Medulla oblongata (tissue), 1 donor: ENCODE measurements at regions not wholly inside any gene's neighbourhood (a gene's known extent, or its start where the extent isn't known, plus 50 kb on each side); places are given as distances from the start of the nearest gene placed in this dataset.
A peak's percentile ranks its signal among the peaks of the same experiment; 100 is the strongest.
"Not testable (repeated sequence)": the region's sequence is repeated elsewhere in the genome, so short reads cannot be mapped to it uniquely, and the experiment has no call there.

ENCODE experiments used
- DNase-seq: peaks from one replicate; pipeline ENCODE4 v3.0.0-alpha.2; 2015; ENCODE audit errors: extremely low spot score

DNA sequence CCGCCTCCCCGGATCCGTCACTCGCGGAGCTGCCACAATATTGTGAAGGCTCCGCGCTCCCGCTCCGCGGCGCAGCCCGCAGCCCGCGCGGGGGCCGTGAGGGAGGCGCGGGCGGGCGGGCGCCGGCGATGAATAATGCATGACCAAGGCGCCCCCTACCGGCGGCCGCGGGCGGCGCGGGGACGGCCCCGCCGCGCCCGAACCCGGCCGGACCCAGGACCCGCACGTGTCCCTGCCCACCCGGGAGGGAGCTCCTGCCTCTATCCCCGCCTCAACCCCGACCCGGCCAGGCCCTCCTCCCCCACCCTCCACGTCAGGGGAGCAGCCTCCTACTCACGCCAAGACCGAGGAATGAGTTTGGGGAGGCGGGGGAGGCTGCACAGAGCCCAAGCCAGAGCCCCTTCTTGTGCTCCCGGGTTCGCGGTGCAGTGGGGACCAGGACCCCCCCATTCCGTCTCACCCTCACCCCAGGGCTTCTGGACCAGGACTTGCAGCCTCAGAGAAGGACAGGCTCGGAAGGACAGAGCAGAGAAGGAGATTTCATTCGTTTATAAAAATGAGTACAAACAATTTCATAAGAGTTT, 70.8 kb upstream of the CASZ1 start:
- DNase-seq, result peak; percentile 9

DNA sequence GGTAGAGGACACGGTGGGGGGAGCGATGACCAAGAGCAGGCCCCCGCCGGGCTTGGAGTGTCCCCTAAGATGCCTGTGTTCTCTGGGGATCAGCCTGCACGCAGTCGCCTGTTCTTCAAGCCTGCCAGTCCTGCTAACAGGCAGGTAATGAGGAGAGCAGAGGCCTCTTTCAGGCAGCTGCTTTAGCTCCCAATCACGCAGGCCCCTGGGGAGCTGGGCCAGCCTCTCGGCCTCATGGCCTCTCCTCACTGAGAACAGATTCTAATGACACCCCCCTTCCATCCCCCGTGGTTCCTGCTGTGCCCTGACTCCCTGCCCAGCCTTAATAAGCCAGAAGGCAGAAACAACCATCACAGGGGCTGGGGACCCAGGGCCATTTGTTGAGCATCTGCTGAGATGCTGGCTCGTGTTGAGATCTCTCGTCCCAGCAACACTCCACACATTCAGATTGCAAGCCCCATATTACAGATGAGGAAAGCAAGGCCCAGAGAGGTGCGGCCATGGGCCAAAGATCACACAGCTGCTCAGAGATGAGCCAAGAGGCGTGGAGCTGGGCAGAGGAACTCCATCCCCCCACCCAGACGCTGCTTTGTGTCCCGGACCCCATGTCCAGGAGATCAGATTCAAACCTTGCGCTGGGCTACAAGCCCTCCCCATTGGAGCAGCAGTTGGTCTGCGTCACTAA, 71.6 kb upstream of the CASZ1 start:
- DNase-seq, result peak; percentile 24

DNA sequence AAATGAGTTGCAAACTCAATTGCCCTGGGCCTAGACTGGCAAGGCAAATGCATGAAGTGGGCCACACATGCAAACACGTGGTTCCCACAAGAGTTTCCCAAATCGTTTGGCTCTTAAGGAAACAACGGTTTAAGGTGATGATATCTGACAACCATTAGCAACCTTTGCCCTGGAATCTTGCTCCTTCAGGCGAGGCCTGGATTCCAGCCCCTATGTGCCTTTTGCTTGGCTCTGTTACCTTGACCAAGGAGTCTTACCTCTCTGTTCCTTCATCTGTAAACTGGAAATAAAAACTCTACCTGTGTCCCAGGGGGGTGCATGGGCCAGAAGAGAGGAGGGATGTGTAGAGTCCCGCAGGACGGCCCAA, 72.1 kb upstream of the CASZ1 start:
- DNase-seq, result no peak

DNA sequence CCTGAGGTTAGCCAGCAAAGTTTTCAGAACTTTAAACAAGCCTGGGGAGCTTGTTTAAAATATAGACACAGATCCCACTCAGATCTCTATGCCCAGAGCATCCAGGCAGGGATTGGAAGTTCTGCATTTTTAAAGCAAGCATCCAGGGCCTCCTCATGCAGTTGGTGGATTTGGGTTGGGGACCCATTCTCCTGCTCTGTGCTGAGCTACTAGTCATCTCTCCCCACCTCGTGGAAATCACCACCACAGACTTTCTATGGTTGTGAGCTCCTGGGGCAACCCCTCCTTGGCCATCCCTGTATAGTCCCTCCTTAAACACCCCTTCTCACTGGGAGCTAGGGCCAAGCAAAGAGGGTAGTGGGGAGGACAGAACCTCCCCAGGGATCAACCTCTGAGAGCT, 73.5 kb upstream of the CASZ1 start:
- DNase-seq, result no peak

DNA sequence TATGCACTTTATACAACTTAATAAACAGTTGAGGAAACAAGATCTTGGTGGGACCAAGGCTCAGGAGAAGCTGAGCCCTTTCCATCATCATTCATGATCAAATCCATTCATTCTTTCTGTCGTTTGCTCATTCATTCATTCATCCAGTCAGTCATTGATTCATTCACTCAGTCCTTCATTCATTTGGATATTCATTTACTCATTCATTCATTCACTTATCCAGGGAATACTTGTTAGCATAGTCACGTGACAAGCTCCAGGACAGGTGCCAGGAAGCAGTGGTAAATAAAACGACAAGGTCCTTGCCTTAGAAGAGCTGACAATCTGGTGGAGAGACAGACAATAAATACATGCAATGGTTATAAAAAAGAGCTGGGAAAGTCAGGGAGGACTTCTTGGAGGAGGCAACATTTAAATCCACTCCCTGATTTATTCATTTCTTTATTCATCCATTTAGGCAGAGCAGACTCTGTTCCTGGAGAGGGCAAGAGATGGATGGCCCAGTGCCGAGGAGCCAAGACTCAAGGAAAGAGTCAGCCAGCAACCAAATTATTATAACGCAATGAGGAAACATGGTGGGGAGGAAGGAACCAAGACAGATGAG, 74.1 kb upstream of the CASZ1 start:
- DNase-seq, result no peak

DNA sequence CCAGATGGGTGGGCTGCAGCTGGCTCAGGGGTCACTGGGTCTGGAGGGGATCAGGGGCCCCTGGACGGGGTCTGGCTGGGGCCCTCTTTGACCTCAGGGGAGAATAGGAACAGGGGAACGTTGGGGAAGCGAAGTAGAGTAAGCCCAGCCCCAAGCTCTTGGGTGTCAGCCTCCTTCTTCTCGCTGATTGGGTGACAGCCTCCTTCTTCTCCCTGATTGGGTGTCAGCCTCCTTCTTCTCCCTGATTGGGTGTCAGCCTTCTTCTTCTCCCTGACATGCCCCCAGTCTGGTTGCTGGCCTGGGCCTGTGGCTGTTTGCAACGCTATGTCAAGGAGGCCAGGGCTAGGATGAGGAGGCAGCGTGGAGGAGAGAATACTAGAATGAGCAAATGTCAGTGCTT, 76.7 kb upstream of the CASZ1 start:
- no peak for DNase-seq

DNA sequence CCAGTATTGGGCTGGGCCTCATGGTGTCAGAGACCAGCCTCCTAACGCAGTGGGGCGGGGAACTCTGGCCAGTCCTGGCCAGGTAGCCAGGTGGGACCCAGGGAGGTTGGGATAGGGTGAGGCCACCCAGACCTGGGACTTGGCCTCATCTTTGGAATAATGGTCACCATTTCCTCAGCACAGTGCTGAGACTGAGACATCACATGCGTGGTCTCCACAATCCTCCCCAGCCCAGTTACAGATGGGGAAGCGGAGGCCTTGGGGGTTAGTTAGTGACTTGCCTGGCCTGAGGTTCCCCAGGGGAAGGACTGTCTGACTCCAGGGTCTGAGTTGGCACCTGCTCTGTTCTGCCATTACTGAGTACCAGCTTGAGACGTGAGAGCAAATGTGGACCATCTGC, 77.9 kb upstream of the CASZ1 start:
- no peak for DNase-seq

DNA sequence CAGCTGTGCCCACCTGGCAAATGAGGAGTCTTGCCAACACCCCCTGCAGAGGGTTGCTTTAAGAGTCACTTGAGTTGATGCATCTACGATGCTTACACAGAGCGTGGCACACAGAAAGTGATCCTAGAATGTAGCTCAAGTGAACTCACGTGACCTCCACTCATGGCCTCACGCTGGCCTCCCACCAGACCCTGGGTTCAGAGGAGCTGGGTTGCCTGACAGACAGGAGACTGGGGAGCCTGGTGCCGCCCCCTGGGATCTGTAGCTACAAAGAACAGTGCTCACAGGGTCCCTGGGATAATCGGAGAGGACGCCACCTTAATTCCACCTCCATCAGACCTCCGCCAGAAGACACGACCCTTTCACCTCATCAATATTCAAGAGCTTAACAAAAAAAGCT, 81.4 kb upstream of the CASZ1 start:
- no peak for DNase-seq

DNA sequence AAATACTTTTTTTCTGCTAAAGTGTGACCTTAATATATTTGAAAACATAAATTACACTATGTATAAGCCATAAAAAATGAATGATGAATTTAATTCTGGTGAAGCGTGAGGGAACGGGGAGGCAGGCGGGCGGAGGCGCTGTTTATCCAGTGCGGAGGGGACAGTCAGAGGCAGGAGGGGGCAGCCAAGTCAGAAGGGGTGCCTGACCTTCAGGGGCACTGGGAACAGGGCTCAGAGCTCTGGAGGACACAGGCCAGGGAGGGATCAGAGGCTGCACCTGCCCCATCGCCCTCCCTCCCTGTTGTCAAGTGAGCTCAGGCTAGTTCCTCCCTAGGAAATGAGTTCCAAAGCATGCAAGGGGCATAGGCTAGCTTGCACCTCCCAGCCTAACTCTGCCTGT, 82.0 kb upstream of the CASZ1 start:
- no peak for DNase-seq

DNA sequence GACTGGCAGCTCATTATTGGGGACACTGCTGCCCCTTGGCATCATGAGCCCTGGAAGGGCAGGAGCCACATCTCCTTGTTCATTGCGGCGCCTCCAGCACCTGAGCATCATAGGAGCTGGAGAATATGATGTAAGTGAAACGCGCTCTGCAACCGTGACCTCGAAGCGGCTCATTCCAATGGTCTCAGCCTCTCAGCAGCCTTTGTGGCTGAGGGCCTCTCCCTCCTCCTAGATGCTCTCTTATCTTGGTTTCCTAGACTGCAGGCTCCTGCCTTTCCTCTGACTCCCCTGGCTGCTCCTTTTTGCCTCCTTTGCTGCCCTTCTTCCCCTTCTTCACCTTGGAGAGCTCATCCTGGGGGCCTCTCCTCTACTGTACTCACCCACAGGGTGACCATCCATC, 83.6 kb upstream of the CASZ1 start:
- no peak for DNase-seq

DNA sequence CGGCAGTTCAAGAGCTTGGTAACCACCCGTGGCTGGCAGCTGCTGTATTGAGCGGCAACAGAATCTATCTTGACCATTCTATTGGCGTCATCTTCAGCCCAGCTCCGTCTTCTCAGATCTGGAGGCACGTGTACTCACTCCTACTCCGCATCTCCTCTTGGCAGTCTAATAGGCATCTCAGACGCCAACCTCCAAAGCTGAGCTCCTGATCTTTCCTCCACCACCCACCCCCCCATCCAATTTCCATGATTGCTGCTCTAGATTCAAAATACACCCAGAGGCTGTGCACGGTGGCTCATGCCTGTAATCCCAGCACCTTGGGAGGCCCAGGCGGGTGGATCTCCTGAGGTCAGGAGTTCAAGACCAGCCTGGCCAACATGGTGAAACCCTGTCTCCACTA, 84.6 kb upstream of the CASZ1 start:
- no peak for DNase-seq

DNA sequence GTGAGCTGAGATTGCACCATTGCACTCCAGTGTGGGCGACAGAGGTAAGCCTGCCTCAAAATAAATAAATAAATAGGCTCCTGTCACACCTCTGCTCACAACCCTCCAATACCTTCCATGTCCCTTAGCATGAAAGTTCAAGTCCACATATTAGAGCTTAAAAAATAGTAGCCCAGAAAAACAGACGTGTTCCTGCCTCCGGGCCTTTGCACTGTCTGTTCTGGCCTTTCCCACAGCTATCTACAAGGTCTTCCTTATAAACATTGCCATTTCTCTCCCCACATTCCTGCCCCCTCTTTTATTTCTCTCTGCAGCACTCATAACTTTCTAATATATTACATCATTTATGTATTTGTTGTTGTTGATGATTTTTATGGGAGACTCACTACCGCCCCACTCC, 85.6 kb upstream of the CASZ1 start:
- no peak for DNase-seq

DNA sequence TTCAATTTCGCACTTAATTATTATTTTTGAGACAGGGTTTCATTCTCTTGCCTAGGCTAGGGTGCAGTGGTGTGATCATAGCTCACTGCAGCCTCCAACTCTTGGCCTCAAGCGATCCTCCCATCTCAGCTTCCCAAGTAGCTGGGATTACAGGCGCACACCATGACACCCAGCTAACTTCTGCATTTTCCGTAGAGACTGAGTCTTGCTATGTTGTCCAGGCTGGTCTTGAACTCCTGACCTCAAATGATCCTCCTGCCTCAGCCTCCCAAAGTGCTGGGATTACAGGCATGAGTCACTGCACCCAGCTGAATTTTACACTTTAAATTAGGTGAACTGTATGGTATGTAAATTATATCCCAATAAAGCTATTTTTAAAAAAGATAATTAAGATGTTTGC, 90.6 kb upstream of the CASZ1 start:
- not testable (repeated sequence) for DNase-seq

DNA sequence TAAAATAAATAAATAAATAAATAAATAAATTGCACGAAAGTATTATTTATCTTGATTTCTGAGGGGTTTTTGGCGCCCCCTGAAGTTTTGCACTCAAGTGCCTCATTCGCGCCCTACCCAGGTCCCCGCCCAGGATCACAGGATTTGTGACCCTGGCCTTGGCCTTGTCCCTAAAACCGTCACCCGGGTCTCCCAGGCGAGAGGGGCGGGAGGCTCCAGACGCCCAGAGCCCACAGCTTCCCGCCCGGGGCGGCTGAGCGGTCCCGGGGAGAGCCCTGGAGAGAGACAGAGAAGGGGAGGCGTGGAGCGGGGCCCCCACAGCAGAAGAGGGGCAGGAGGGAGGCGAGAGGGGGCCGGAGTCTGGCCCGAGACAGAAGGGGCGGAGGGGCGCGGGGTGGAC, 91.8 kb upstream of the CASZ1 start:
- no peak for DNase-seq

DNA sequence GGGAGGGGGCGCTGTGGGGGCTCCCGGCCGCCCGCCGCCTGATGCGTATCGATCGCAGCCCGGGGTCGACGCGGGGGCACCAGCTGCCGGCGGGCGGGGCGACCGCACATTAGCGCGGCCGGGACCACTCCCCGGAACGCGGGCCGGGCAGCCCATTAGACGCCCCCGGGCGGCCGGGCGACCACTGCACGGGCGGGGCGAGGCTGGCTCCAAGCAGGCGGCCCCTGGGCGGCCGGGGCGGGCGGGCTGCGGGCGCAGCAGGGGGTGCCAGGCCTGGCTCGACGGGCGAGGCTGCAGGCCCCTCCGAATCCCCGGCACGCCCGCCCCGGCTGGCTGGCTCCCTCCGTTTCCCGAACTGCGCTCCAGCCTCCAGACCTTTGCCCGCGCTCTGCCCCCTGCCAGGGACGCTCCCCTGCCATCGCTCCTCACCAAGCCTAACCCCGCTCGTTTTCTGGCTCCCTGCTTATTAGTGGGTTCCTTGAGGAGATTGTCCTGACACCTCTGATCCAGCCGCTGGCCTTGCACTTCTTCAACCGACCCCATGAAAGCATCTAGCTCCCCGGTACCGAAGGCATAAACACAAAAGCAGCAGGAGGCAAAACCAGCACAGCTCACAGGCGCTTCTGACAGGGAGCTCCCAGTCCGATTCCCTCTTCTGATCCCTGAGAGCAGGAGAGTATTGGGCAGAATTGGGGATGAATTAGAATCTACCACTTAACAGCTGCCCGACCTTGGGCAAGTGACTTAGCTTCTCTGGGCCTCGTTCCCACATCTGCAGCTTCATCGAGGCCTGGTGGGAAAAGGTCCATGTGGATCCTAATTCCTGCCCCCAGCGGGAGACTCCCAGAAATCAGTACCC, 92.6 kb upstream of the CASZ1 start:
- DNase-seq, result no peak

DNA sequence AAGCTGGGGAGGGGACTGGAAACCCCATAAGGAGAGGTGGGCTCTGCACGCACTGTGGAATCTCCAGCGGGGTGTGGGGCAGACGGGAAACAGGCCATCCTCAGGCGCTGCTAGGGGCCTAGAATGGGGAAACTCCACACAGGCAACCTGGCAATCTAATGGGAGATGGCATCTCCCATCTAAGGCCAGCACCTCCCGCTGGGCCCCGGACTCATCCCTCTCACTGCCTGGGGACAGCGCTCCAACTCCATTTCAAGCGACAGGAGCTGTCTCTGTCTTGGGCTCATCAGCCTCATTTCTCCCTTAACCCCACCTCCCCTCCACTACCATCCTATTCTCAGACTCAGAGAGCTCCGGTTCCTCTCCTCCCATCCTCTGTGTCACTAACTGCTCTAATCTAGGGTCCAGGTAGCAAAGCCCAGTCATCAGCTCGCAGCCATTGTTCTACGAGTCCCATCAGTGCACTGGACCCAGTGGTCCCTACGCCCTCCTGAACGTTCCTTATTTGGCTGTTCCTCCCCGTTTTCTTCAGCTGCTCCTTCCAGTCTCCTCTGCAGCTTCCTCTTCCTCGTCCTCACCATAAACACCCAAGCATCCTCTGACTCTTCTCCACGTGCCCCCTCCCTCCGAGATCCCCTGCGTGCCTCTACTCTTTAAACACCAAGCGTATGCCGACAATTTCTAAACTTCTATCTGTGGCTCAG, 93.4 kb upstream of the CASZ1 start:
- no peak for DNase-seq

DNA sequence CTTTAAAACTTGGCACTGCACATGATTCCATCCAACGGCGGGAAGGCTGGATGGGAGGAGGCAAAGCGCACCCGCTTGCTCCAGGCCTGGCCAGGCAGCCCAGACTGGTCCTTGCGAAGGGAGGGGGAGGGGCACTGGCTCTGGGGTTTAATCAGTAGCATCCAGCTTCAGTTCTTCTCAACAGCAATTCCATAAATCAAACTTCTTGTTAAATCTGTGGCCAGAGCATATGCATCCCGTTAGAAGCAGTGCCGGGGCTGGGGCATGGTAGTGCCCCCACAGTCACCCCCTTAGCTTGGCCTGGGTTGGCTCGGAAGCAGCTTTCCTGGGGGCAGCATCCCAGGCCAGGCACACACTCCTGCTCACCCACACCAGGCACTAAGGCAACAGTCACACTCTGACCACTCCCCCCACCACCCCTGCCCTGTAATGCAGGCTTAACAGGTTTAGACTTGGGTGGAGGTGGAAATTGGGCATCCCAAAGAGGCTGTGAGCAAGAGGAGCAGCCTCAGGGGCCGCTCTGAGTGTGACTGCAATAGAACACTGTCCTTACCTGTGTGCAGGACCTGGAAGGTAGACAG, 94.1 kb upstream of the CASZ1 start:
- DNase-seq, result no peak

DNA sequence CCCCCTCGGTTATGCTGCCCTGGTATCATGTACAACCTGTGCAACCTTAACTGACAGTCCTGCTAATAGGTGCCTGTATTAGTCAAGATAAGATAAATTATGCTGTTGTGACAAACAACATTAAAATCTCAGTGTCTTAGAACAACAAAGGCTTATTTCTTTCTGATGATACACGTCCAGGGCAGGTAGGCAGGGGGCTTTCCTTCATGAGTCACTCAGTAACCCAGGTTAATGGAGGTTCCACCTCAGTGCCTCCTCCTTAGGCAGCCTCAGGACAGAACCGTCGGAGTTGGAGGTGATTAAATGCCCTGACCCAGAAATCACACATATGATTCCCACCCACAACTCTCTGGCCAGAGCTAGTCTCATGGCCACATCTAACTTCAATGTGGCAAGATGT, 94.6 kb upstream of the CASZ1 start:
- no peak for DNase-seq

DNA sequence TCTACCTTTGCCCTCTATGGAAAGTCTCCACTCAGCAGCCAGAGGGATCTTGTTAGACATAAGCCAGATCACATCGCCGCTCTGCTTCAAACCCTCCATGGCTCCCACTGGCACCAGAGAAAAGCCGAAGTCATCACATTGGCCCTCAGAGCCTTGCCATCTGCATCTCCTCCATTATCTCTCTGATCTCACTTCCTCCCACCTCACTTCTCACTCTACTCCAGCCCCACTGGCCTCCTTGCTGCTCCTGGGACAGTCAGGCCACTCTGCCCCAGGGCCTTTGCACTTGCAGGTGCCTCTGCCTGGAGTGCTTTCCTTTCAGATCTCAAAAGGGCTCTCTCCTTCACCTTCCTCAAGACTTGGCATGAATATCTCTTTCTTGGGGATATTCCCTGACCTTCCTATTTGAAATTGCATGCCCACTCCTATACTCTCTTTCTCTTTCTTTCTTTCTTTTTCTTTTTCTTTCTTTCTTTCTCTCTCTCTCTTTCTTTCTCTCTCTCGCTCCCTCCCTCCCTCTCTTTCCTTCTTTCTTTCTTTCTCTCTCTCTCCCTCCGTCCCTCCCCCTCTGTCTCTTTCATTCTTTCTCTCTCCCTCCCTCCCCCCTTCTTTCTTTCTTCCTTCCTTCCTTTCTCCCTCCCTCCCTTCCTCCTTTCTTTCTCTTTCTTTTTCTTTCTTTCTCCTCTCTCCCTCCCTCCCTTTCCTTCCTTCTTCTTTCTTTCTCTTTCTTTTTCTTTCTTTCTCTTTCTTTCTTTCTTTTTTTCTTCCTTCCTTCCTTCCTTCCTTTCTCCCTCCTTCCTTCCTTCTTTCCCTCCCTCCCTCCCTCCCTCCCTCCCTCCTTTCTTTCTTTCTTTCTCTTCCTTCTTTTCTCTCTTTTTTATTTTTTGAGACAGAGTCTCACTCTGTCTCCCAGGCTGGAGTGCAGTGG, 96.0 kb upstream of the CASZ1 start:
- no peak for DNase-seq

DNA sequence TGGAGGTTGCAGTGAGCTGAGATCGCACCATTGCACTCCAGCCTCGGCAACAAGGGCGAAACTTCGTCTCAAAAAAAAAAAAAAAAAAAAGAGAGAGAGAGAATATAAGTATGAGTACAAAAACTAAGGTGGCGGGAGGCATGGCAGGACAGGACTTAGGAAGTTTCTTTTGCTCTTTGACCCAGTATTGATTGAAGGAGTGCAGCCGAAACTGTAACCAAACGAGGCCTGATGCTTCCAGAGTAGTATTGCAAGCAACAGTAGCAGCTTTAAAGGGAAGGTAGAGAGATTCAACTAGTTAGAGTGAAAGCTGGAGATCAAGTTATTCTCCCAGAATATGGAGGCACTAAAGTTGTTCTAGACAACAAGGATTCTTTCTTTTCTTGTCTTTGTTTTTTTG, 99.2 kb upstream of the CASZ1 start:
- no peak for DNase-seq

DNA sequence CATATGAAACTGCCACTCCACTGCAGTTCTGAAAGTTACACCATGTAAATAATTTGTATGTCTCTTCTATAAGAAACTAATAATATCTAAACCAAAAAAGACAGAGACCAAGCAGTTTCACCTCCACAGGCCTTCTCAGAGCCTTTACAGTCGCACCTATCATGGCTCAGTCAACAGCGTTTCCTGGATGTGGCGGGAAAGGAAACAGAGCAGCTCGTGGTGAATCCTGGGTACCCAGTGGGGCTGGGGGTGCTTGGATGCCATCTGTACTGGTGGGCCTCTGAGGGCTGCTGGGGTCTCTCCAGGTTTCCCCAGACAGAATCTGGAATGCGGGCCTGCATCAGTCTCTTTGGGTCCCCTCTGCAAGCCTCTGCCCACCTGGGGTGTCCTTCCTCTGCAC, 100.2 kb upstream of the CASZ1 start:
- DNase-seq, result no peak
